Spinal cord (tissue), 9 donors: ENCODE measurements at regions not wholly inside any gene's neighbourhood (a gene's known extent, or its start where the extent isn't known, plus 50 kb on each side); places are given as distances from the start of the nearest gene placed in this dataset.

Experiments used
- DNase-seq, 6 donors: peaks; one replicate each; pipeline versions ENCODE4 v3.0.0 to v3.0.0-alpha.2; 2013 to 2015; ENCODE audit warnings: low spot score in 6 of 6, low read depth in 4 of 6
- H3K27ac ChIP-seq: one replicate; pipeline ENCODE4 v1.5.1; 2013; ENCODE audit warnings: low read depth, low read length, control low read depth
- H3K27me3 ChIP-seq: one replicate; pipeline ENCODE4 v1.6.1; 2013; ENCODE audit warnings: low read length; ENCODE audit not compliant: control insufficient read depth, insufficient read depth
- H3K36me3 ChIP-seq: one replicate; pipeline ENCODE4 v1.6.1; 2013; ENCODE audit warnings: low read length; ENCODE audit not compliant: control insufficient read depth, insufficient read depth
- H3K4me1 ChIP-seq: one replicate; pipeline ENCODE4 v1.6.1; 2013; ENCODE audit warnings: low read length; ENCODE audit not compliant: control insufficient read depth, insufficient read depth
- H3K4me3 ChIP-seq: one replicate; pipeline ENCODE4 v1.5.1; 2013; ENCODE audit warnings: low read depth, low read length, control low read depth
- H3K9me3 ChIP-seq: one replicate; pipeline ENCODE4 v1.6.1; 2013; ENCODE audit warnings: low read length; ENCODE audit not compliant: control insufficient read depth, insufficient read depth
- WGBS: methylation state at CpG from one replicate; pipeline ENCODE4 v1.1.5; 2013; ENCODE audit warnings: missing lambda C conversion rate; ENCODE audit not compliant: insufficient coverage; 5-methylcytosine and 5-hydroxymethylcytosine counted together
- donor health status: healthy.

- H3K27me3 ChIP-seq = no peaks in the 10 kb centered on the region
- 83% methylated on average over 3 of the region's 3 CpGs for WGBS
- no peak overlapping the region for H3K27ac ChIP-seq
- H3K4me3 ChIP-seq = no peak overlapping the region
- no peak for DNase-seq
- H3K9me3 ChIP-seq = peaks cover 3% of the 10 kb centered on the region
- peaks cover 20% of the 10 kb centered on the region for H3K4me1 ChIP-seq
- H3K36me3 ChIP-seq = no peaks in the 10 kb centered on the region
Measured at GRCh38 chr3:10632741-10633140, 127.4 kb upstream of the ATP2B2 start.

- Histone ChIP-seq H3K27me3 (no peaks in the 10 kb centered on the region), H3K36me3 (no peaks in the 10 kb centered on the region), H3K27ac (no peak overlapping the region), H3K9me3 (peaks cover 3% of the 10 kb centered on the region), H3K4me3 (no peak overlapping the region), H3K4me1 (peaks cover 11% of the 10 kb centered on the region)
- WGBS = 70% methylated on average over 7 of the region's 7 CpGs
- peak in 1 of 6 donors; percentile 41 for DNase-seq
Measured at GRCh38 chr3:10635446-10636076, 130.2 kb upstream of the ATP2B2 start.

GRCh38 chr3:10637342-10637741 is 132.0 kb upstream of the ATP2B2 start:
- H3K9me3 ChIP-seq = peaks cover 3% of the 10 kb centered on the region
- H3K4me3 ChIP-seq = no peak overlapping the region
- H3K27ac ChIP-seq = no peak overlapping the region
- DNase-seq = no peak
- H3K27me3 ChIP-seq = no peaks in the 10 kb centered on the region
- H3K4me1 ChIP-seq = peaks cover 11% of the 10 kb centered on the region
- H3K36me3 ChIP-seq = no peaks in the 10 kb centered on the region

- Histone ChIP-seq H3K36me3 (no peaks in the 10 kb centered on the region), H3K4me1 (peaks cover 11% of the 10 kb centered on the region), H3K27ac (no peak overlapping the region), H3K27me3 (no peaks in the 10 kb centered on the region), H3K4me3 (no peak overlapping the region), H3K9me3 (peaks cover 3% of the 10 kb centered on the region)
- DNase-seq = no peak
Measured at GRCh38 chr3:10638466-10638865, 133.1 kb upstream of the ATP2B2 start.

- no peaks in the 10 kb centered on the region for H3K36me3 ChIP-seq
- WGBS = no CpG with 5 or more reads among the region's 2 CpGs
- no peak overlapping the region for H3K27ac ChIP-seq
Measured at GRCh38 chr3:10641760-10642159, 136.4 kb upstream of the ATP2B2 start.

GRCh38 chr3:10644189-10644588 is 138.8 kb upstream of the ATP2B2 start:
- no peaks in the 10 kb centered on the region for H3K4me1 ChIP-seq
- H3K9me3 ChIP-seq = no peaks in the 10 kb centered on the region
- no peaks in the 10 kb centered on the region for H3K27me3 ChIP-seq
- DNase-seq = no peak
- H3K36me3 ChIP-seq = no peaks in the 10 kb centered on the region
- no peak overlapping the region for H3K4me3 ChIP-seq
- WGBS = no CpG with 5 or more reads among the region's 4 CpGs
- no peak overlapping the region for H3K27ac ChIP-seq

More at GRCh38 chr3:10641760-10642159, 136.4 kb upstream of the ATP2B2 start:
- H3K9me3 ChIP-seq = peaks cover 3% of the 10 kb centered on the region
- H3K4me1 ChIP-seq = no peaks in the 10 kb centered on the region
- no peak for DNase-seq
- H3K4me3 ChIP-seq = no peak overlapping the region
- H3K27me3 ChIP-seq = no peaks in the 10 kb centered on the region

- WGBS = 45% methylated on average over 7 of the region's 7 CpGs
- H3K4me3 ChIP-seq = no peak overlapping the region
- H3K27ac ChIP-seq = no peak overlapping the region
Measured at GRCh38 chr3:10645800-10646199, 140.4 kb upstream of the ATP2B2 start.

GRCh38 chr3:10646531-10647335 is 141.3 kb upstream of the ATP2B2 start:
- 53% methylated on average over 3 of the region's 9 CpGs for WGBS
- Histone ChIP-seq H3K9me3 (no peaks in the 10 kb centered on the region), H3K36me3 (no peaks in the 10 kb centered on the region), H3K4me1 (no peaks in the 10 kb centered on the region), H3K27me3 (no peaks in the 10 kb centered on the region), H3K4me3 (no peak overlapping the region), H3K27ac (no peak overlapping the region)
- DNase-seq = no peak

More at GRCh38 chr3:10645800-10646199, 140.4 kb upstream of the ATP2B2 start:
- Histone ChIP-seq H3K4me1 (no peaks in the 10 kb centered on the region), H3K9me3 (no peaks in the 10 kb centered on the region), H3K27me3 (no peaks in the 10 kb centered on the region), H3K36me3 (no peaks in the 10 kb centered on the region)
- DNase-seq = no peak

- no peaks in the 10 kb centered on the region for H3K9me3 ChIP-seq
- no peak overlapping the region for H3K27ac ChIP-seq
- no peaks in the 10 kb centered on the region for H3K36me3 ChIP-seq
- DNase-seq = no peak
- 100% methylated on average over 5 of the region's 5 CpGs for WGBS
- no peak overlapping the region for H3K4me3 ChIP-seq
- H3K4me1 ChIP-seq = no peaks in the 10 kb centered on the region
- no peaks in the 10 kb centered on the region for H3K27me3 ChIP-seq
Measured at GRCh38 chr3:10647376-10647775, 142.0 kb upstream of the ATP2B2 start.

- Histone ChIP-seq H3K36me3 (no peaks in the 10 kb centered on the region), H3K27me3 (no peaks in the 10 kb centered on the region), H3K9me3 (no peaks in the 10 kb centered on the region), H3K4me3 (no peak overlapping the region), H3K27ac (no peak overlapping the region), H3K4me1 (no peaks in the 10 kb centered on the region)
- 68% methylated on average over 4 of the region's 4 CpGs for WGBS
- no peak for DNase-seq
Measured at GRCh38 chr3:10648181-10648580, 142.8 kb upstream of the ATP2B2 start.
